ENCODE measurements at regions not wholly inside any gene's neighbourhood (a gene's known extent, or its start where the extent isn't known, plus 50 kb on each side); places are given as distances from the start of the nearest gene placed in this dataset.

- no peak overlapping the region for H3K4me3 ChIP-seq
- H3K4me1 ChIP-seq: no peaks in the 10 kb centered on the region
- no peak for DNase-seq (ENCODE audit: low spot score in 2 of 2)
- in situ Hi-C loops (cut with MboI; ENCODE audit: low sequenced_read_pairs): no loop called here
- no peaks in the 10 kb centered on the region for H3K36me3 ChIP-seq (replicated peaks)
- H3K9me3 ChIP-seq: no peaks in the 10 kb centered on the region
- no peaks in the 10 kb centered on the region for H3K27me3 ChIP-seq (ENCODE audit: low read depth)
Measured at GRCh38 chr11:119796363-119797060, 67.5 kb upstream of the NECTIN1 start.

DNA sequence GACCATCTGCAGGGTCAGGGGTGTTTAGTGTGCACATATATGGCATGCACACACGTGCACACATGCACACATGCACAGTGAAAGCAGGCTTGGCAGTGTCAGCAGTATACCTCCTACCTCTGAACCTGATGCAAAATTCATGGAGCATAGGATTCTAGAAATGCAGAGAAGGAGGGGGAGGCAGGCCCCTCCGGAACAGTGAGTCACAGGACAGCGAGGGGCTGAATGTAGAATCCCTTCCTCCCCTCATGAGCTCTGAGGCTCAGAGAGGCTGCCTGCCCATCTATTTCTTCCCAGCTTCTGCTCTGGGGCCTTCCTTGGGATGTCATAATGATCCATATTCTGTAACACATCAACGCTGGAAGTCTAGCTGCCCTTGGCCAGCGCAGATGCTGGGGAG is 66.7 kb upstream of the NECTIN1 start:
- DNase-seq (ENCODE audit: low spot score in 2 of 2): no peak
- H3K36me3 ChIP-seq (replicated peaks): no peaks in the 10 kb centered on the region
- in situ Hi-C loops (cut with MboI; ENCODE audit: low sequenced_read_pairs): no loop called here
- no peaks in the 10 kb centered on the region for H3K9me3 ChIP-seq
- peaks cover 2% of the 10 kb centered on the region for H3K4me1 ChIP-seq
- no peak overlapping the region for H3K4me3 ChIP-seq
- H3K27me3 ChIP-seq (ENCODE audit: low read depth): no peaks in the 10 kb centered on the region

DNA sequence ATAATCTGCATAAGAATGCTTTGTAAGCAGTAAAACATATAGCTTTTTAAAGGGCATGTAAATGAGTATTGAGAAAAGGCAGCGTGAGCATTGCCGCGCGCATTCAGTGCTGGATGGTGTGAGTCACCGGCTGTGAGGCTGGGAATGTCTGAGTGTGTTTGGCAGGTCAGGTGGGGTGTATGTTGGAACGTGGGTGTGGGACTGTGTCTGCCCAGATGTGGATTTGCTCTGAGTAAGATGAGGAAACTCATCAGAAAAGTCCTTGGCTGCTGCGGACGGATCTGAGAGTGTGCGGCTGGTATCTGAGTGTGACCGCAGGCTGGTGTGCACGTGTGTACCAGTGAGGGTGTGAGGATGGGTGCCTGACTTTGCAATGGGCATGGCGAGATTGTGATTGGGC is 66.2 kb upstream of the NECTIN1 start:
- Histone ChIP-seq H3K36me3 (replicated peaks) (no peaks in the 10 kb centered on the region), H3K4me1 (peaks cover 4% of the 10 kb centered on the region), H3K27me3 (ENCODE audit: low read depth) (no peaks in the 10 kb centered on the region), H3K4me3 (no peak overlapping the region), H3K9me3 (no peaks in the 10 kb centered on the region)
- peak; percentile 27 to 55 for DNase-seq (ENCODE audit: low spot score in 2 of 2)
- in situ Hi-C loops (cut with MboI; ENCODE audit: low sequenced_read_pairs): no loop called here

- H3K9me3 ChIP-seq: no peaks in the 10 kb centered on the region
- H3K4me3 ChIP-seq: no peak overlapping the region
- H3K27me3 ChIP-seq (ENCODE audit: low read depth): no peaks in the 10 kb centered on the region
- DNase-seq (ENCODE audit: low spot score in 2 of 2): no peak
- in situ Hi-C loops (cut with MboI; ENCODE audit: low sequenced_read_pairs): no loop called here
- H3K4me1 ChIP-seq: peaks cover 4% of the 10 kb centered on the region
- no peaks in the 10 kb centered on the region for H3K36me3 ChIP-seq (replicated peaks)
Measured at GRCh38 chr11:119794756-119795155, 65.8 kb upstream of the NECTIN1 start.

DNA sequence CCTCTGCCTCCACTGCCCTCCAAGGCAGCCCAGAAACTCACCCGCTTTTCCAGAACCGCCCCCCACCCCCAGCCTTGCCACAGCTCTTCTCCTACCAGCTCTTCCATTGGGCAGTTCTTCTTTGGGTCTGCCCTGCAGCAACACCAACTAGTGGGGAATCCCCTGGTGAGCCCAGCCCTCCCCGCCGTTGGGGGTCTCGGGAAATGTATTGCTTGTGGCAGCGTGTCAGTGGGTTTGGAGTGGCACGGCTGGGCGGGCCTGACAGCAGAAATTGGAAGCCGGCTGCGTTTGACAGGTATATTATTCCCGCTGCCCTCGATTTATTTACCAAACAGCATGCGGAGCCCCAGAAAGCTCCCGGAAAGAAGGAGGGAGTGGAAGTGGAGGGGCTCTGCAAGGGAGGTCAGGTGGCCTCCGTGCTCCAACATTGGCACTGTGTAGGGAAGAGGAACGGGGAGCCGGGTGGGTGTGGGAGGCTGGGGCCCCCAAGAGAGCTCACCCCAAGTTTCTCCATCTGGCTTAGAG is 65.2 kb upstream of the NECTIN1 start:
- Histone ChIP-seq H3K4me1 (peaks cover 4% of the 10 kb centered on the region), H3K36me3 (replicated peaks) (no peaks in the 10 kb centered on the region), H3K9me3 (no peaks in the 10 kb centered on the region), H3K27me3 (ENCODE audit: low read depth) (no peaks in the 10 kb centered on the region), H3K4me3 (no peak overlapping the region)
- in situ Hi-C loops (cut with MboI; ENCODE audit: low sequenced_read_pairs): no loop called here
- DNase-seq (ENCODE audit: low spot score in 2 of 2): no peak

DNA sequence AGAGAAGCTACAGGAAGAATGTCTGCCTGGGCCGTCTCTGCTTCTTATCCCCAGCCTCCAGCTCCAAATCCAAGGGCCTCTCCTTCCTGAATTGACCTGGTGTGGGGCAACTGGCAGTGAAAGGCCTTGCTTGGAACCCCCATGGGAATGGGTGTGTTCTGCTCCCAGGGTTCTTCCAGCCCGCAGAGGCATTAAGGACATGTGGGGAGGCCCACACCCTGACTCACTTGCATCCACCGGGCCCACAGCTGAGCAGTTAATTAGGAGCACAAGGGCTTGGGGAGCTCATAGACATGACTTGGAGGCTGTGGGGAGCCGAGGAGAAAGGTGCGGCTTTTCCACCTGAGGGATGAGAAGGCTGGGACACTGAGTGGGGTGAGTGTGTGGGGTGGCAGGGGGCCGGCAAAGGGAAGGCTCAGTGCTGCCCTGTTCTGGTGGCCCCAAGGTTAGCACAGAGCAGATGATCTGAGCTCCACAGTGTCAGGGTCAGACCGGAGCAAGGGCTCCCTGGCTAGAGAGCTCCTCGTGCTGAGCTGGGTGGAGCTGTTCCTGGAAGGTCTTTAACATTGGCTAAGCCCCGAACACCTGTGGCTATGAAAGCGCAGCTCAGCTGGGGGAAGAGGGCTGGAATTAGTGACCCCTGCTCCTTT is 64.5 kb upstream of the NECTIN1 start:
- no peak for DNase-seq (ENCODE audit: low spot score in 2 of 2)
- Histone ChIP-seq H3K27me3 (ENCODE audit: low read depth) (no peaks in the 10 kb centered on the region), H3K4me1 (peaks cover 4% of the 10 kb centered on the region), H3K9me3 (no peaks in the 10 kb centered on the region), H3K4me3 (no peak overlapping the region), H3K36me3 (replicated peaks) (no peaks in the 10 kb centered on the region)
- in situ Hi-C loops (cut with MboI; ENCODE audit: low sequenced_read_pairs): no loop called here

DNA sequence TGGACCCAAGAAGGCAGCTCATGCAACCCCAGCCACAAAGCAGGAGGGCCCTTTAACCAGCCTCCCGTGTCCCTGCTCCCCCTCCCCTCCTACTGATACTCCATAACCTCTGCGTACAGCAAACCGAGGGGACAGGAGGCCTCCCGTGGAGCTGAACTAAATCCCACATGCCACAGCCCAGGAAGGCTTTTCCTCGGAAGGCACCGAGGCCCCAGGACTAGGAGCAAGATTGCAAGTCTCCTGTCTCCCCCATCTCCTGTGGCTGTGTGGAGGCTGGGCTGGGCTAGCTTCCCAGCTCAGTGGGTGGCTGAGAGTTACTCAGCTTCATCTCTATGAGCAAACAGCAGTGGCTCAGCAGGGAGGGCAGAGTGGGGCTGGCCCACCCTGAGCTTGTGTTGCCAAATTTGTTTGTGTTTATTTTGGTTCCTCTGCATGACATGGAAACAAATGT is 62.7 kb upstream of the NECTIN1 start:
- H3K4me1 ChIP-seq: peaks cover 4% of the 10 kb centered on the region
- no peaks in the 10 kb centered on the region for H3K36me3 ChIP-seq (replicated peaks)
- no peaks in the 10 kb centered on the region for H3K9me3 ChIP-seq
- no peaks in the 10 kb centered on the region for H3K27me3 ChIP-seq (ENCODE audit: low read depth)
- in situ Hi-C loops (cut with MboI; ENCODE audit: low sequenced_read_pairs): no loop called here
- no peak for DNase-seq (ENCODE audit: low spot score in 2 of 2)
- H3K4me3 ChIP-seq: no peak overlapping the region

GRCh38 chr11:119791047-119791446 is 62.0 kb upstream of the NECTIN1 start:
- in situ Hi-C loops (cut with MboI; ENCODE audit: low sequenced_read_pairs): no loop called here
- no peaks in the 10 kb centered on the region for H3K9me3 ChIP-seq
- no peaks in the 10 kb centered on the region for H3K27me3 ChIP-seq (ENCODE audit: low read depth)
- peaks cover 4% of the 10 kb centered on the region for H3K4me1 ChIP-seq
- no peak overlapping the region for H3K4me3 ChIP-seq
- peak in 1 of 2 experiments; percentile 17 for DNase-seq (ENCODE audit: low spot score in 2 of 2)
- H3K36me3 ChIP-seq (replicated peaks): no peaks in the 10 kb centered on the region

GRCh38 chr11:119790476-119790875 is 61.5 kb upstream of the NECTIN1 start:
- Histone ChIP-seq H3K4me3 (no peak overlapping the region), H3K9me3 (no peaks in the 10 kb centered on the region), H3K36me3 (replicated peaks) (no peaks in the 10 kb centered on the region), H3K27me3 (ENCODE audit: low read depth) (no peaks in the 10 kb centered on the region), H3K4me1 (peaks cover 4% of the 10 kb centered on the region)
- DNase-seq (ENCODE audit: low spot score in 2 of 2): no peak
- in situ Hi-C loops (cut with MboI; ENCODE audit: low sequenced_read_pairs): no loop called here

- in situ Hi-C loops (cut with MboI; ENCODE audit: low sequenced_read_pairs): no loop called here
- Histone ChIP-seq H3K27me3 (ENCODE audit: low read depth) (no peaks in the 10 kb centered on the region), H3K9me3 (no peaks in the 10 kb centered on the region), H3K36me3 (replicated peaks) (no peaks in the 10 kb centered on the region), H3K4me3 (no peak overlapping the region), H3K4me1 (peaks cover 4% of the 10 kb centered on the region)
- DNase-seq (ENCODE audit: low spot score in 2 of 2): no peak
Measured at GRCh38 chr11:119789766-119790407, 60.9 kb upstream of the NECTIN1 start.

DNA sequence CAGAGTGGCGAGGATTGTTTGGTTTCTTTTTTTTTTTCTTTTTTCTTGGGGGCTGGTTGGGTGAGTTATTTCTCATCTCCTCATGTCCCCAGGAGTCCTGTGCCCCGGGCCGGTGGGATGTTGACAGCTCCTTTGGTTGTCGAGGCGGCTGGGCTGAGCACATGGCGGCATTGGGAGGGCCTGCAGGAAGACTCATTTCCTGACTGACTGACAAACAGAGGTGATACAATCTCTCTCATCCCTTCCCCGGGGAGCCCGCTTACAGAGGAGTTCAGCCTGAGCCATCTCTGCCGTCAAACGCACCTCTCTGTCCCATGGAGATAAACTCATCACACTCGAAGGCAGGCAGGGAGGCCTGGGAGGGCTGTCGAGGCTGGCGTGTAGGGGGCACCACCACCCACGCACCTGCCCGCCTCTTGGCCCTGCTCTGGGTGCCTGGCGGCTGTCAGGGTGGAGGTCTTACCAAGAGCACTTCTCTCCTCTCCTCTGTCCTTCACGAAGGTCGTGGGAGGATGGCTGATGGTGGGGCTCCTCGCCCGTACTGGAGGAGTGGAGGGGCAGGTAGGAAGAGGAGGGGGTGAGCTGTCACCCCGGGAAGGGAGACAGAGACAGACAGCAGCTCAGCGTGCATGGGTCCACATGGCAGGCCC is 60.0 kb upstream of the NECTIN1 start:
- H3K27me3 ChIP-seq (ENCODE audit: low read depth): no peaks in the 10 kb centered on the region
- in situ Hi-C loops (cut with MboI; ENCODE audit: low sequenced_read_pairs): no loop called here
- H3K4me3 ChIP-seq: no peak overlapping the region
- H3K4me1 ChIP-seq: peaks cover 4% of the 10 kb centered on the region
- DNase-seq (ENCODE audit: low spot score in 2 of 2): no peak
- H3K36me3 ChIP-seq (replicated peaks): no peaks in the 10 kb centered on the region
- H3K9me3 ChIP-seq: no peaks in the 10 kb centered on the region

DNA sequence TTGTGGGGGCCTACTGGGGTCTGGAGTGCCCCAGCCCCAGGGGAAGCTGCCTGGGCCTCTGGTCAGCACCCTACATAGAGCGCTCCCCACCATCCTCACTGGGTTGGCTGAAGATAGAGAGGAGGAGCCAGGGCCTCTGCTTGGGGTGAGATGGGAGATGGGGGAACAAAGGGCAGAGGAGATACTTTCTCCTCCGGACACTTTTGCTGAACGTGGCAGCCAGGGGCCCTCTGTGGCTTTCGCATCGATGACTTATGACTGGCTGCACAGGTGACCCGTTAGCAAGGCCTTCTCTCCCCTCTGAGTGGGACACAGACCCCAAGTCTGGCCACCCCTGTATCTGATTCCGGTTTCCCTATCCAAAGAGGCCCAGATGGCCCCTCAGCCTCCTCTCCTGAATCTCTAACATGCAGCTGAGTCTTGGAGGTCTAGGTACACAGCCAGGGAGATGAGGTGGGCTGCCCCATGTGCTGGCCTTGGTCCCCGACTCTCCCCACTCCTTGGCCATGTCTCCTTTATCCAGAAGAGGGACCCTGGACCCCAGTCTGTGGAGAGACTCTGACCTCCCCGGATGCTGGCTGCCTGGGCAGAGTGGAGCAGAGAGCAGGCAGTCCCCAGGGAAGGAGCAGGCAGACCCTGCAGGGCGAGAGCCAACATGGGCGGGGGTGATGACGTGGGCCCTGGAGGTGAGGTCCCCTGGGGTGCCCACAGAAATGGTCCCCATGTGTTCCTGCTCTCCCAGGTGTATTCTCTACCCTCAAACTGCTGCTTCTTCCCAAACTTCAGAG is 59.3 kb upstream of the NECTIN1 start:
- H3K4me1 ChIP-seq: peaks cover 4% of the 10 kb centered on the region
- no peak overlapping the region for H3K4me3 ChIP-seq
- in situ Hi-C loops (cut with MboI; ENCODE audit: low sequenced_read_pairs): no loop called here
- no peaks in the 10 kb centered on the region for H3K27me3 ChIP-seq (ENCODE audit: low read depth)
- no peaks in the 10 kb centered on the region for H3K36me3 ChIP-seq (replicated peaks)
- DNase-seq (ENCODE audit: low spot score in 2 of 2): no peak
- H3K9me3 ChIP-seq: no peaks in the 10 kb centered on the region

DNA sequence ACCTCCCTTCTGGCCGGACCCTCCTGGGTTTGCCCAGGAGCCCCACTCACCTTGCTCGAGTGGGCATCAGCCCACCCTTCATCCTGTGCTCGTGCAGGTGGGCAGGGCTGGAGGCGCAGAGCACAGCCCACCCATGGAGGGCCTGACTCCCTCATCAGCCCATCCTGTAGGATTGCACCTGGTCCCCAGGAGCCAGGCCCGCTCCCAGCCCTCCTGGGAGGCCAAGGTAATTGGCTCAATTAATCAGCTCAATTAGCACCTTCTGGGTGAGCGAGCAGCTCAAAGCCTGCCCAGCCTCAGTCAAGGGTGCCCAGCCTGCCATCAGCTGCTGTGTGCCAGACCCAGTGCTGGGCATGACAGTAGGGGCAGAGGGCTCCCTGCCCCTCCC is 58.1 kb upstream of the NECTIN1 start:
- no peak for DNase-seq (ENCODE audit: low spot score in 2 of 2)
- no peaks in the 10 kb centered on the region for H3K9me3 ChIP-seq
- in situ Hi-C loops (cut with MboI; ENCODE audit: low sequenced_read_pairs): no loop called here
- H3K27me3 ChIP-seq (ENCODE audit: low read depth): no peaks in the 10 kb centered on the region
- peaks cover 4% of the 10 kb centered on the region for H3K4me1 ChIP-seq
- H3K36me3 ChIP-seq (replicated peaks): no peaks in the 10 kb centered on the region
- no peak overlapping the region for H3K4me3 ChIP-seq

Data from HAP-1 (cell line).